IMR-90 (cell line): ENCODE measurements at regions not wholly inside any gene's neighbourhood (a gene's known extent, or its start where the extent isn't known, plus 50 kb on each side); places are given as distances from the start of the nearest gene placed in this dataset.

Source experiments
- ATAC-seq: fragments of 200-7000 bp; cut with Tn5 transposase; 2 replicates; pipeline ENCODE4 v1.9.1; 2020; ENCODE audit warnings: low read depth, mild to moderate bottlenecking, moderate library complexity
- BruUV-seq: library from RNA; stranded (reverse); fragments of 400-500 nt; replicated peaks from 2 replicates; lab custom pipeline; 2021; lab: Mats Ljungman, UMichigan
- CTCF ChIA-PET: fragments of 300-600 bp; formaldehyde crosslinking; extraction: SDS; loops from one replicate; lab custom pipeline; 2021; ENCODE audit warnings: antibody characterized with exemption; lab: Yijun Ruan, JAX
- POLR2A ChIA-PET: fragments of 300-600 bp; sonication (Branson Sonifier 250); formaldehyde crosslinking; loops from one replicate; lab custom pipeline; 2022; ENCODE audit warnings: antibody characterized with exemption; ENCODE audit not compliant: unreplicated experiment; lab: Charles Lee
- DNase-seq: peaks from one replicate; pipeline ENCODE4 v3.0.0; 2013
- H2AFZ ChIP-seq: replicated peaks from 2 replicates; pipeline ENCODE3; 2013; ENCODE audit warnings: low read length, mild to moderate bottlenecking; ENCODE audit not compliant: poor library complexity
- H2AK5ac ChIP-seq: 2 replicates; pipeline ENCODE4 v1.6.1; 2013; ENCODE audit warnings: low read depth, low read length, inconsistent platforms
- H2AK9ac ChIP-seq: replicated peaks from 2 replicates; pipeline ENCODE3; 2013; ENCODE audit warnings: mild to moderate bottlenecking, low read depth, low read length, moderate library complexity; ENCODE audit not compliant: poor library complexity
- H2BK120ac ChIP-seq: 2 replicates; pipeline ENCODE4 v1.6.1; 2013; ENCODE audit warnings: low read depth, low read length, inconsistent platforms
- H2BK15ac ChIP-seq: 3 replicates; pipeline ENCODE4 v1.6.1; 2013; ENCODE audit warnings: low read depth, low read length, inconsistent platforms
- H2BK20ac ChIP-seq: 2 replicates; pipeline ENCODE4 v1.6.1; 2013; ENCODE audit warnings: low read depth, mild to moderate bottlenecking, inconsistent platforms, low read length, moderate library complexity
- H2BK5ac ChIP-seq: 2 replicates; pipeline ENCODE4 v1.6.1; 2013; ENCODE audit warnings: mild to moderate bottlenecking, low read depth, low read length, inconsistent platforms; ENCODE audit not compliant: poor library complexity, severe bottlenecking
- H3K14ac ChIP-seq: replicated peaks from 2 replicates; pipeline ENCODE4 v1.6.1; 2013; ENCODE audit warnings: low read depth, low read length, inconsistent platforms
- H3K18ac ChIP-seq: 2 replicates; pipeline ENCODE4 v1.6.1; 2013; ENCODE audit warnings: low read depth, low read length, control low read depth
- H3K23ac ChIP-seq: 2 replicates; pipeline ENCODE4 v1.6.1; 2013; ENCODE audit warnings: low read depth, low read length, inconsistent platforms
- H3K27ac ChIP-seq: 2 replicates; pipeline ENCODE4 v1.5.1; 2013; ENCODE audit warnings: mild to moderate bottlenecking, control low read depth, low read length; ENCODE audit not compliant: insufficient read depth
- H3K27me3 ChIP-seq: 2 replicates; pipeline ENCODE4 v1.6.1; 2013; ENCODE audit warnings: low read length; ENCODE audit not compliant: control insufficient read depth, insufficient read depth
- H3K36me3 ChIP-seq: 2 replicates; pipeline ENCODE4 v1.6.1; 2013; ENCODE audit warnings: low read length, mixed read lengths; ENCODE audit not compliant: control insufficient read depth, insufficient read depth
- H3K4ac ChIP-seq: 2 replicates; pipeline ENCODE4 v1.6.1; 2013; ENCODE audit warnings: low read depth, low read length, inconsistent platforms
- H3K4me1 ChIP-seq: 2 replicates; pipeline ENCODE4 v1.6.1; 2013; ENCODE audit warnings: low read length, mixed read lengths; ENCODE audit not compliant: control insufficient read depth, insufficient read depth
- H3K4me2 ChIP-seq: 2 replicates; pipeline ENCODE4 v1.6.1; 2013; ENCODE audit warnings: low read depth, mild to moderate bottlenecking, control low read depth, low read length, moderate library complexity
- H3K4me3 ChIP-seq: 2 replicates; pipeline ENCODE4 v1.5.1; 2013; ENCODE audit warnings: low read depth, mild to moderate bottlenecking, control low read depth, low read length, moderate library complexity; ENCODE audit not compliant: insufficient read depth
- H3K56ac ChIP-seq: 2 replicates; pipeline ENCODE4 v1.6.1; 2013; ENCODE audit warnings: low read length, inconsistent platforms; ENCODE audit not compliant: insufficient read depth; ENCODE audit errors: extremely low read depth
- H3K79me1 ChIP-seq, 2 experiments: 2 replicates each; pipeline ENCODE4 v1.6.1; 2013; ENCODE audit warnings: low read length in 2 of 2, inconsistent platforms in 1 of 2, low read depth in 1 of 2
- H3K9ac ChIP-seq: 2 replicates; pipeline ENCODE4 v1.6.1; 2013; ENCODE audit warnings: low read depth, low read length, control low read depth
- H3K9me1 ChIP-seq: 2 replicates; pipeline ENCODE4 v1.6.1; 2013; ENCODE audit warnings: low read length, inconsistent platforms; ENCODE audit not compliant: insufficient read depth
- H3K9me3 ChIP-seq: 2 replicates; pipeline ENCODE4 v1.6.1; 2013; ENCODE audit warnings: low read length; ENCODE audit not compliant: control insufficient read depth, insufficient read depth
- H4K20me1 ChIP-seq: 2 replicates; pipeline ENCODE4 v1.6.1; 2013; ENCODE audit warnings: low read length, inconsistent platforms; ENCODE audit not compliant: insufficient read depth
- H4K5ac ChIP-seq: 2 replicates; pipeline ENCODE4 v1.6.1; 2013; ENCODE audit warnings: mild to moderate bottlenecking, low read depth, low read length, control low read depth
- H4K8ac ChIP-seq, 2 experiments: 2 replicates each; pipeline ENCODE4 v1.6.1; 2013; ENCODE audit warnings: low read depth in 2 of 2, low read length in 2 of 2, control low read depth in 1 of 2, inconsistent platforms in 1 of 2
- H4K91ac ChIP-seq: 2 replicates; pipeline ENCODE4 v1.6.1; 2013; ENCODE audit warnings: low read depth, low read length, inconsistent platforms; ENCODE audit not compliant: insufficient read depth
- BHLHE40 ChIP-seq: fragments of 150-350 bp; IDR thresholded peaks from 2 replicates; pipeline ENCODE4 v1.6.1; 2016; ENCODE audit warnings: mild to moderate bottlenecking, low read depth, low read length
- ELK1 ChIP-seq: fragments of 150-350 bp; IDR thresholded peaks from 2 replicates; pipeline ENCODE4 v1.6.1; 2016; ENCODE audit warnings: low read depth, mild to moderate bottlenecking, low read length, moderate library complexity, borderline replicate concordance
- MXI1 ChIP-seq: IDR thresholded peaks from 2 replicates; pipeline ENCODE4 v1.6.1; 2012; ENCODE audit warnings: low read depth, mild to moderate bottlenecking, low read length, moderate library complexity, borderline replicate concordance
- NFE2L2 ChIP-seq: fragments of 150-350 bp; IDR thresholded peaks from 2 replicates; pipeline ENCODE4 v1.6.1; 2016; ENCODE audit warnings: low read depth, mild to moderate bottlenecking, low read length
- RAD21 ChIP-seq: IDR thresholded peaks from 2 replicates; pipeline ENCODE4 v1.6.1; 2012; ENCODE audit warnings: low read length, improper control_type of control experiment
- dilution Hi-C: fragments of 300-500 bp; cut with HindIII; formaldehyde crosslinking; loops from one replicate; pipeline ENCODE4 v1.14.3; 2018; ENCODE audit warnings: low sequenced_read_pairs; ENCODE audit not compliant: unreplicated experiment
- in situ Hi-C: fragments of 300-500 bp; cut with MboI; formaldehyde crosslinking; loops from 3 replicates; pipeline ENCODE4 v1.14.3; 2019; ENCODE audit warnings: low sequenced_read_pairs, inconsistent platforms, mixed read lengths
- intact Hi-C: fragments of 100-400 bp; cut with micrococcal nuclease; formaldehyde crosslinking; loops from 2 replicates; pipeline ENCODE4 v1.10.0; 2022

- DNase-seq, result peak; percentile 3
- H3K14ac ChIP-seq, result no peak overlapping the region
- no peak overlapping the region for H2BK120ac ChIP-seq
- TF ChIP-seq ELK1 (no peak), BHLHE40 (no peak), NFE2L2 (no peak), RAD21 (no peak), MXI1 (no peak)
- no peak overlapping the region for H3K4ac ChIP-seq
- no peak overlapping the region for H3K56ac ChIP-seq
- no peaks in the 10 kb centered on the region for H3K27me3 ChIP-seq
- H3K36me3 ChIP-seq, result no peaks in the 10 kb centered on the region
- H3K9ac ChIP-seq, result no peak overlapping the region
- H2BK15ac ChIP-seq, result no peak overlapping the region
- BruUV-seq, result no TSS peak
- no peaks in the 10 kb centered on the region for H3K9me3 ChIP-seq
- H4K91ac ChIP-seq, result no peak overlapping the region
- no peak overlapping the region for H4K8ac ChIP-seq
- H2AFZ ChIP-seq, result no peak overlapping the region
- no peak overlapping the region for H2AK9ac ChIP-seq
- no peak overlapping the region for H3K4me2 ChIP-seq
- no peaks in the 10 kb centered on the region for H3K79me1 ChIP-seq
- in situ Hi-C loops (no loop called here), intact Hi-C loops (no loop called here), dilution Hi-C loops (no loop called here)
- H3K4me3 ChIP-seq, result no peak overlapping the region
- no peaks in the 10 kb centered on the region for H3K9me1 ChIP-seq
- H2AK5ac ChIP-seq, result no peak overlapping the region
- no peak overlapping the region for H2BK20ac ChIP-seq
- no peak for ATAC-seq
- H4K5ac ChIP-seq, result no peak overlapping the region
- no peaks in the 10 kb centered on the region for H3K4me1 ChIP-seq
- ChIA-PET CTCF (no interaction called here), POLR2A (no interaction called here)
- H3K23ac ChIP-seq, result no peak overlapping the region
- H3K18ac ChIP-seq, result no peak overlapping the region
- H3K27ac ChIP-seq, result no peak overlapping the region
- H4K20me1 ChIP-seq, result no peaks in the 10 kb centered on the region
- H2BK5ac ChIP-seq, result no peak overlapping the region
These were observed 1189.4 kb downstream of the DSC3 start for GRCh38 chr18:29853126-29853525.
